Sigmoid colon (tissue), 6 donors: ENCODE measurements at regions not wholly inside any gene's neighbourhood (a gene's known extent, or its start where the extent isn't known, plus 50 kb on each side); places are given as distances from the start of the nearest gene placed in this dataset.
"Not testable (repeated sequence)": the region's sequence is repeated elsewhere in the genome, so short reads cannot be mapped to it uniquely, and the experiment has no call there.

Source experiments
- DNase-seq: peaks from one replicate; pipeline ENCODE4 v3.0.0-alpha.2; 2019
- H3K27ac ChIP-seq, 4 donors: fragments of 200-600 bp; sonication (generic); one replicate each; pipeline ENCODE4 v1.5.1; 2016 to 2019; ENCODE audit warnings: mild to moderate bottlenecking in 1 of 4
- H3K27me3 ChIP-seq, 3 donors: fragments of 200-600 bp; sonication (generic); one replicate each; pipeline ENCODE4 v1.5.1; 2019; ENCODE audit warnings: mild to moderate bottlenecking in 1 of 3
- H3K36me3 ChIP-seq, 4 donors: fragments of 200-600 bp; sonication (generic); one replicate each; pipeline ENCODE4 v1.5.1; 2016 to 2019
- H3K4me1 ChIP-seq, 4 donors: fragments of 200-600 bp; sonication (generic); one replicate each; pipeline ENCODE4 v1.5.1; 2017 to 2019
- H3K4me3 ChIP-seq, 4 donors: fragments of 200-600 bp; sonication (generic); one replicate each; pipeline ENCODE4 v1.5.1; 2017 to 2019; ENCODE audit warnings: mild to moderate bottlenecking in 2 of 4, moderate library complexity in 1 of 4
- H3K9me3 ChIP-seq, 4 donors: fragments of 200-600 bp in 3 of 4; sonication (generic) in 3 of 4; one replicate each; pipeline versions ENCODE4 v1.5.1 to v1.6.1; 2013 to 2019
- EP300 ChIP-seq, 4 donors: sonication (generic); formaldehyde crosslinking; IDR thresholded peaks; one replicate each; pipeline ENCODE4 v1.6.1; 2017; ENCODE audit warnings: antibody characterized with exemption in 4 of 4
- POLR2A ChIP-seq, 2 donors: fragments of 450-650 bp; IDR thresholded peaks; one replicate each; pipeline ENCODE4 v1.6.1; 2016; ENCODE audit warnings: antibody characterized with exemption in 2 of 2, mild to moderate bottlenecking in 2 of 2, moderate library complexity in 2 of 2
- POLR2AphosphoS5 ChIP-seq, 4 donors: sonication (generic); formaldehyde crosslinking; IDR thresholded peaks; one replicate each; pipeline ENCODE4 v1.6.1; 2017; ENCODE audit warnings: antibody characterized with exemption in 4 of 4
- WGBS, 2 donors: extraction: QIAGEN DNeasy Blood & Tissue Kit; methylation state at CpG; one replicate each; pipeline ENCODE4 v1.1.7; 2013; 5-methylcytosine and 5-hydroxymethylcytosine counted together
- intact Hi-C: fragments of 100-400 bp; cut with DNase I; formaldehyde crosslinking; loops from one replicate; pipeline ENCODE4 v1.15.1; 2023
- TF ChIP-seq, protein P1 (sequence below), 4 experiments: fragments of 450-650 bp in 3 of 4; fragments of 200-600 bp in 1 of 4; IDR thresholded peaks; one replicate each; pipeline ENCODE4 v1.5.1; 2016 to 2019; ENCODE audit warnings: antibody characterized with exemption in 4 of 4, mild to moderate bottlenecking in 3 of 4, moderate library complexity in 2 of 4
- donor health status: healthy with polysubstance abuse.
- donor health status: healthy.

DNA sequence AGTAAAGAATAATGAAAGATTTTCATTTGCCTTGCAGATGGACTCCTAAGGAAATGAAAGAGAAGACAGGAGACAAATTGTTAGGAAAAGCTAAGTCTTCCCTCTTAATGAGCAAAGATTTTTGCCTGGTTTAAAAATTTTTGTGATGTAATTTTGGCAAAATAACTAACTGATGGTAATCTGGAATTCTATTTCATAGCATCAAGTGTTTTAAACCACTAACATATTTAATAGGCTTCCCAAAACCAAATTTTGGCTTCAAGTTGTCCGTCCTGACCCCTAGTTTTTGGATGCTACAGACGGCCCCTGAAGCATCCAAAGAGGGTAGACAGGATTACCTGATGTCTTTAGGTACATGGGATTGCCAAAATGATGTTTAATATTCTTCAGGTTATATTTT lies 124.3 kb downstream of the TPBG start:
- Histone ChIP-seq H3K36me3 (no peaks in the 10 kb centered on the region), H3K9me3 (peaks cover 0 to 3% (median 0%) of the 10 kb centered on the region in 4 donors), H3K4me1 (no peaks in the 10 kb centered on the region), H3K27ac (no peak overlapping the region), H3K4me3 (no peak overlapping the region), H3K27me3 (no peaks in the 10 kb centered on the region)
- WGBS, 2 donors: 71 to 73% methylated on average over 2 of the region's 2 CpGs
- intact Hi-C loops: no loop called here
- DNase-seq: no peak
- TF ChIP-seq EP300 (IDR thresholded peaks at IDR 0.05) (no peak), POLR2AphosphoS5 (IDR thresholded peaks at IDR 0.05) (no peak), POLR2A (IDR thresholded peaks at IDR 0.05) (no peak)
- TF ChIP-seq, protein P1, sequence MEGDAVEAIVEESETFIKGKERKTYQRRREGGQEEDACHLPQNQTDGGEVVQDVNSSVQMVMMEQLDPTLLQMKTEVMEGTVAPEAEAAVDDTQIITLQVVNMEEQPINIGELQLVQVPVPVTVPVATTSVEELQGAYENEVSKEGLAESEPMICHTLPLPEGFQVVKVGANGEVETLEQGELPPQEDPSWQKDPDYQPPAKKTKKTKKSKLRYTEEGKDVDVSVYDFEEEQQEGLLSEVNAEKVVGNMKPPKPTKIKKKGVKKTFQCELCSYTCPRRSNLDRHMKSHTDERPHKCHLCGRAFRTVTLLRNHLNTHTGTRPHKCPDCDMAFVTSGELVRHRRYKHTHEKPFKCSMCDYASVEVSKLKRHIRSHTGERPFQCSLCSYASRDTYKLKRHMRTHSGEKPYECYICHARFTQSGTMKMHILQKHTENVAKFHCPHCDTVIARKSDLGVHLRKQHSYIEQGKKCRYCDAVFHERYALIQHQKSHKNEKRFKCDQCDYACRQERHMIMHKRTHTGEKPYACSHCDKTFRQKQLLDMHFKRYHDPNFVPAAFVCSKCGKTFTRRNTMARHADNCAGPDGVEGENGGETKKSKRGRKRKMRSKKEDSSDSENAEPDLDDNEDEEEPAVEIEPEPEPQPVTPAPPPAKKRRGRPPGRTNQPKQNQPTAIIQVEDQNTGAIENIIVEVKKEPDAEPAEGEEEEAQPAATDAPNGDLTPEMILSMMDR (IDR thresholded peaks at IDR 0.05): no peak

DNA sequence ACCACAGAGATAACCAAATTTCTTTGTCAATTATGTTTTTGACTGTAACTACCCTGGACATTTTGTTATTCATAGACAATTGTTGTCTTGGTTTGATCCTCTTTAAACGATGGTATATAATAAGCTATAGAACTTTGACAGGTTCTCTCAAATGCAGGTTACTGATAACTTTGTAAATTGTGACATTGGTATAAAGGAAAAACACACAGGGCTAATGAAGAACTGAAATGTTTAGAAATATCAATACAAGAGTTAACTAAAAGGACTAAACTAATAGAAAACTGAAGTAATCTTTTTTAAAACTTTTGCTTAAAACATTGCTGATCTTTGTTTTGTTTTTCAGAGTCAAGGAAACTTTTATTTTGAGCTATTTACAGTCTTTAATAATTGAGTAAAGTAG lies 124.8 kb downstream of the TPBG start:
- H3K4me3 ChIP-seq: no peak overlapping the region
- no peaks in the 10 kb centered on the region for H3K36me3 ChIP-seq
- intact Hi-C loops: no loop called here
- H3K27ac ChIP-seq: no peak overlapping the region
- WGBS, 2 donors: 90 to 91% methylated on average over 1 of the region's 1 CpG
- DNase-seq: no peak
- no peaks in the 10 kb centered on the region for H3K27me3 ChIP-seq
- peaks cover 0 to 3% (median 0%) of the 10 kb centered on the region in 4 donors for H3K9me3 ChIP-seq
- TF ChIP-seq POLR2A (IDR thresholded peaks at IDR 0.05) (no peak), POLR2AphosphoS5 (IDR thresholded peaks at IDR 0.05) (no peak), EP300 (IDR thresholded peaks at IDR 0.05) (no peak)
- TF ChIP-seq, protein P1 (IDR thresholded peaks at IDR 0.05): no peak
- H3K4me1 ChIP-seq: no peaks in the 10 kb centered on the region

DNA sequence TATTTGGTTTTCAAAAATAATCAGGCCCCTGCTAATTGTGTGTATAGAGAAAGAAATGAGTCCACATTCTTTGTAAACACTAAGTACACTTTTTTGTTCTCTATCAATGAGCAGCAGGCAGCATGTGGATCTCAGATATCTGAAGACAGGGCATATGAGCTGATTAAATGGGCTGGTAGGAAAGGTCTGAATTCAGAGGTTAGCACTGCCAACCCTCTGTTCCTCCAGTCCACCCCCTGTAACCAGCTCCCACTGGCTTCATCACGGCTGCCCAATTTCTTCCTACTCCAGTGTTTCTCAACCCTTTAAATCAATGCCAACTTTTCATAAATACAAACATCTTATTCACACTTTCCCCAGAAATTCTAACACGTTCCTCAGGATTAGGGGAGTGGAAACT lies 128.5 kb downstream of the TPBG start:
- intact Hi-C loops: no loop called here
- WGBS, 2 donors: 46 to 66% methylated on average over 2 of the region's 2 CpGs
- no peaks in the 10 kb centered on the region for H3K4me1 ChIP-seq
- no peak overlapping the region for H3K27ac ChIP-seq
- peaks cover 0 to 2% (median 0%) of the 10 kb centered on the region in 4 donors for H3K9me3 ChIP-seq
- TF ChIP-seq, protein P1 (IDR thresholded peaks at IDR 0.05): no peak
- no peak for TF ChIP-seq POLR2AphosphoS5 (IDR thresholded peaks at IDR 0.05)
- no peak for TF ChIP-seq EP300 (IDR thresholded peaks at IDR 0.05)
- TF ChIP-seq POLR2A (IDR thresholded peaks at IDR 0.05): no peak
- H3K4me3 ChIP-seq: no peak overlapping the region
- DNase-seq: no peak
- H3K27me3 ChIP-seq: no peaks in the 10 kb centered on the region
- no peaks in the 10 kb centered on the region for H3K36me3 ChIP-seq

DNA sequence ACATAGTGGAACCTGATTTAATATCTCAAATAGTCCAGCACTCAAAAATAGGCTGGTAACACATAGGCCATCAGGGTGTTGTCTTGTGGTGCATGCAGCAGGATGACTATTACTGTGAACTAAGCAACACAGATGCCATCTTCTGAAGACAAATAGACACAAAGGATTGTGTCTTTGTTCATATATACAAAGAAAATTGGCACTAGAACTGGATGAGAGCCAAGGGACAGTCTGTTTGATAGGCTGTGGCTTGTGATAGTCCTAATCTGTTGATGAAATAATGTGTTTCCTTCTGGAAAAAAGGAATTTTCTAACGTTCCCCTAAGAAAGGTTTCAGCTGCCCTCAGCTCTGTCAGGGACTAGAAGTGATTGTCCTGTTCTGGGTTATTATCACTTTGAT lies 129.8 kb downstream of the TPBG start:
- intact Hi-C loops: no loop called here
- no peak overlapping the region for H3K27ac ChIP-seq
- TF ChIP-seq POLR2AphosphoS5 (IDR thresholded peaks at IDR 0.05) (no peak), EP300 (IDR thresholded peaks at IDR 0.05) (no peak), POLR2A (IDR thresholded peaks at IDR 0.05) (no peak)
- TF ChIP-seq, protein P1 (IDR thresholded peaks at IDR 0.05): no peak
- no peaks in the 10 kb centered on the region for H3K9me3 ChIP-seq
- DNase-seq: no peak
- no peaks in the 10 kb centered on the region for H3K27me3 ChIP-seq
- 45 to 59% methylated on average over 1 of the region's 1 CpG for WGBS, 2 donors
- H3K4me1 ChIP-seq: no peaks in the 10 kb centered on the region
- no peaks in the 10 kb centered on the region for H3K36me3 ChIP-seq
- H3K4me3 ChIP-seq: no peak overlapping the region

DNA sequence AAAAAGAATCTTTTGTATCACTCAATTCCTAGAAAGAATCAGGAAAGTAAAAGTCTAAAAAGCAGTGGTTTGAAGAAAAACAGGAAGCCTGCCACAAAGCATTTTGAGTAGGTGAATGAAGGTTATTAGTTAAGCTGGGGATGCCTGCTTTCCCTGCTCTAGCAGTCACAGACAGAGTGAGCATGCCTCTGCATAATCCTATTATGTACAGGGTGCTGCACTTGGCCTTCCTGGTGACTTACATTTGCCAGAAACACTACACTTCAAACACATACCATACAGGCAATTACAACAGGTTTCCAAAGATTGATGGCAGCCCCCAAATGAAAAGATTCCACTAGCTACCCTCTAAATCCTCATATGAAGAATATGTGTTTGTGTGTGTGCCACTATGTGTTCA lies 130.8 kb downstream of the TPBG start:
- Histone ChIP-seq H3K27me3 (no peaks in the 10 kb centered on the region), H3K9me3 (no peaks in the 10 kb centered on the region), H3K36me3 (no peaks in the 10 kb centered on the region), H3K4me3 (no peak overlapping the region), H3K4me1 (no peaks in the 10 kb centered on the region), H3K27ac (no peak overlapping the region)
- intact Hi-C loops: no loop called here
- DNase-seq: no peak
- no peak for TF ChIP-seq POLR2AphosphoS5 (IDR thresholded peaks at IDR 0.05)
- no peak for TF ChIP-seq POLR2A (IDR thresholded peaks at IDR 0.05)
- TF ChIP-seq, protein P1 (IDR thresholded peaks at IDR 0.05): no peak
- TF ChIP-seq EP300 (IDR thresholded peaks at IDR 0.05): no peak

DNA sequence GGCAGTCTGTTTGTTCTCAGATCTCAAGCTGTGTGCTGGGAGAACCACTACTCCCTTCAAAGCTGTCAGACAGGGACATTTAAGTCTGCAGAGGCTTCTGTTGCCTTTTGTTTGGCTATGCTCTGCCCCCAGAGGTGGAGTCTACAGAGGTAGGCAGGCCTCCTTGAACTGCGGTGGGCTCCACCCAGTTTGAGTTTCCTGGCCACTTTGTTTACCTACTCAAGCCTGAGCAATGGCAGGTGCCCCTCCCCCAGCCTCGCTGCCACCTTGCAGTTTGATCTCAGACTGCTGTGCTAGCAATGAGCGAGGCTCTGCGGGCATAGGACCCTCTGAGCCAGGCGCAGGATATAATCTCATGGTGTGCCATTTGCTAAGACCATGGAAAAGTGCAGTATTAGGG lies 138.3 kb downstream of the TPBG start:
- WGBS, 2 donors: 76 to 78% methylated on average over 5 of the region's 5 CpGs

More for the DNA sequence above, 138.3 kb downstream of the TPBG start:
- DNase-seq, H3K4me1 ChIP-seq, H3K4me3 ChIP-seq, H3K9me3 ChIP-seq, H3K36me3 ChIP-seq, H3K27me3 ChIP-seq, intact Hi-C loops, H3K27ac ChIP-seq: not testable (repeated sequence)
